AG09319 (cell line): ENCODE measurements at regions not wholly inside any gene's neighbourhood (a gene's known extent, or its start where the extent isn't known, plus 50 kb on each side); places are given as distances from the start of the nearest gene placed in this dataset.

ENCODE experiments used
- DNase-seq: peaks from one replicate; pipeline ENCODE4 v3.0.0-alpha.2; 2010; ENCODE audit warnings: low read depth; ENCODE audit errors: extremely low read depth
- CTCF ChIP-seq: IDR thresholded peaks from 2 replicates; pipeline ENCODE4 v1.5.1; 2011; ENCODE audit warnings: low read depth, mild to moderate bottlenecking, inconsistent platforms, low read length, moderate library complexity

DNA sequence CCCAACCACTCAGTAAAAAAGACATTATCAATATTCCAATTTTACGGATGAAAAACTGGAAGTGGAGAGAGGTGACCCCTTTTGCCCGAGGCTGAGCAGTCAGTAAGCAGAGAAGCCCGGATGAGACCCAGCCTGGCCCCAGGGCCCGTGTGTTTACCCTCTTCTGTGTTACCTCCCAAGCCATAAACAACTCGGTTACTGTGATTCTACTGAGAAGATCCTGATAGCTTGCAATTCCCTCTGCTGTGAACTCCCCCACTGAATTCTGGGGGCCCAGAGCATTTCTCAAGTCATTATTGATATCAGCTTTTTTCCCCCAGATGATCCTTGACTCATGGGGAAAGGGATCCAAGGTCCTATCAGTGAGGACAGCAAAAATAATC is 482.6 kb upstream of the ERCC4 start:
- TF ChIP-seq CTCF: no peak
- no peak for DNase-seq

DNA sequence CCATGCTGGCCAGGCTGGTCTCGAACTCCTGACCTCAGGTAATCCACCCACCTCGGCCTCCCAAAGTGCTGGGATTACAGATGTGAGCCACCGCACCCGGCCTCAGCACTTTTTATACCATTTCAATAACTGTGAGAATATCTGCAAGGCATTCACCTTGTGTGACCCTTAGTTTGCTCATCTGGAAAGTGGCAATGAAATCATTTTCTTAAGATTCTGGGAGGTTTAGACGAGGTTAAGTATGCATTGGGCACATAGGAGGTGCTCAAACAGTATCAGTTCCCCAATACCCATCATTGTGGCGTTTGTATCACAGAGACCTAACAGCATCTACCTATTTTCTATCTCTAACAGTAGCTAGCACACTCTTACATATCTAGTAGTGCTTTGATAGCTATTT is 481.9 kb upstream of the ERCC4 start:
- TF ChIP-seq CTCF: no peak
- DNase-seq: no peak

GRCh38 chr16:13439766-13440165 is 480.2 kb upstream of the ERCC4 start:
- TF ChIP-seq CTCF: no peak
- DNase-seq: no peak

DNA sequence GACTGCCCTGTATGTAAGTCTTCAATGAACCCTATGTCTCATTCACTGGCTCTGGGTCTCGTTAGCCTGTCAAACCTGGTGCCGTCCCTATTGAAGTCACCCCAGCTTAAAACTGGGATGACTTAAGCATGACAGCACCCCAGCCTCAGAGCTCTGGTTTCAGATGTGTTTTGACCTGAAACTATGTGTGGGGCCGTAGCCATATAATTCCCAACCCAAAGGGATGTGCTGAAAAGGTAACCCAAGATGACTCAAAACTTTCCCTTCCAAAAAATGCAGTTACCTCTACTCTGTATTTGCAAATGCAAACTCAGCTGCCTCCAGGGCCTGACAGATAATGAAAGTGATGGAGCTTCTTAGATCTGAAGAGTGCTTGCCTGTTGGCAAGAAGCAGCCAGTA is 478.3 kb upstream of the ERCC4 start:
- TF ChIP-seq CTCF: no peak
- DNase-seq: no peak

DNA sequence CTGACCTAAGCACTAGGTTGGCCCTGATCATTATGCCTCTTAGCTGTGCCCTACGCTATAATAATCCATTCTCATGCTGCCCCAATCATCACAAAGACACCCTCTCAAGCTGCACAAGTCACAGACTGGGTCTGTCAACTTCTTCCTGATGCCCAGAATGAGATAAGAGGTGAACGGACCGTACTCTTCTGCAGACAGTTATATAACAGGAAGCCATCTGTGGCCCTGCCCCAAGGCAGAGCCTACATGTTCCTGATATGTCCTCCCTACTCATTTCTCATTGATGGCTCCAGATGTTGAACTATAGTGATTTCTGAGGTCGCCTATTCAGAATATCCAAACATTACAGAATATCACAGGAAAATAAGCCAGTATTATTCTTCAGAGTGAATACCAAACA is 471.6 kb upstream of the ERCC4 start:
- DNase-seq: no peak
- no peak for TF ChIP-seq CTCF

DNA sequence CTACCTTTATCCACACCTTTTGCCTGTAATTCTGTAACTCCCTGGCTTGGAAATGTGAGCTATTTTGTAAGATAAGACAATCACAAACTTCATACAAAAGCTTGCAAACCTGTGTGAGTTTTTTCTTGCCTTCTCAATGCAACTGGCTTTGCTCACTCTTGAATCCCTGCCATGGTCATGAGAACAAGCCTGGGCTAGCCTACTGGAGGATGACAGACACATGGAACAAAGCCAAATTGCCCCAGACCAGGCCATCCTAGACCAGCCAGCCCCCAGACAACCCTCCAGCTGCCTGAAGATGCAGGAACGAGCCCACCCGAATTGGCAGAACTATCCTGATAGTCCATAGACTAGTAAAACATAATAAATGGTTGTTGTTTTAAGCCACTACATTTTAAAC is 466.6 kb upstream of the ERCC4 start:
- no peak for TF ChIP-seq CTCF
- DNase-seq: no peak

GRCh38 chr16:13453938-13454553 is 465.9 kb upstream of the ERCC4 start:
- no peak for TF ChIP-seq CTCF
- no peak for DNase-seq
